ENCODE measurements at regions not wholly inside any gene's neighbourhood (a gene's known extent, or its start where the extent isn't known, plus 50 kb on each side); places are given as distances from the start of the nearest gene placed in this dataset.

DNA sequence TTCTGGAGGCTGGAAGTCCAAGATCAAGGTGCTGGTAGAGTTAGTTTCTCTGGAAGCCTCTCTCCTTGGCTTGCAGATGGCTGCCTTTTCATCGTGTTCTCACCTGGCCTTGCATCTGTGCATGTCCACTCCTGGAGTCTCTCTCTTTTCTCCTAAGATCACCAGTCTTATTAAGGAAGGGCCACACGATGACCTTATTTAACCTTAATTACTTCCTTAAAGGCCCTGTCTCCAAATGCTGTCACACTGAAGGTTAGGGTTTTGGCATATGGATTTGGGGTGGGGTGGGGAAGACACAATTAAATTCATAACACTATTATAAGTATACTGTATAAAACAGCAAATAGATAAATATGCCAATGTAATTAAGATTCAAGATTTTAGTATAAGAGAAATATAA, 402.4 kb upstream of the HS6ST1 start:
- intact Hi-C loops (cut with micrococcal nuclease) = no loop called here
- ChIA-PET POLR2A (no interaction called here), CTCF (ENCODE audit: low intra/inter-chr PET ratio) (no interaction called here)
- Histone ChIP-seq H3K4me1 (replicated peaks in 1 of 2; ENCODE audit: control insufficient read depth in 2 of 2, insufficient read depth in 2 of 2, low read length in 2 of 2) (no peaks in the 10 kb centered on the region), H2AFZ (ENCODE audit: low read depth, low read length) (no peak overlapping the region), H3K27me3 (ENCODE audit: control insufficient read depth in 2 of 2, insufficient read depth in 2 of 2, low read length in 2 of 2) (peaks cover 0 to 7% of the 10 kb centered on the region in 2 experiments; a peak in 1 of 5 replicates), H3K9me1 (ENCODE audit: control insufficient read depth, insufficient read depth, low read length) (no peaks in the 10 kb centered on the region), H3K9ac (ENCODE audit: insufficient read depth in 1 of 2, low read depth in 2 of 2, low read length in 2 of 2) (no peak overlapping the region), H3K27ac (ENCODE audit: extremely low read depth, low read depth, low read length) (no peak overlapping the region), H3K79me2 (ENCODE audit: control insufficient read depth, insufficient read depth, low read length) (no peaks in the 10 kb centered on the region), H3K9me3 (replicated peaks; ENCODE audit: control insufficient read depth, insufficient read depth, low read depth, low read length) (no peaks in the 10 kb centered on the region), H3K36me3 (ENCODE audit: control insufficient read depth, insufficient read depth, low read length) (no peaks in the 10 kb centered on the region), H3K4me3 (no peak overlapping the region), H3K4me2 (ENCODE audit: insufficient read depth, low read length) (no peak overlapping the region), H4K20me1 (replicated peaks; ENCODE audit: control insufficient read depth, insufficient read depth, low read length) (no peaks in the 10 kb centered on the region)
- in situ Hi-C loops (cut with MboI) = no loop called here
- ATAC-seq (no peak), FAIRE-seq (no peak), DNase-seq (ENCODE audit: extremely low read depth in 1 of 4, low spot score in 3 of 4) (no peak)
- BruUV-seq (replicated peaks) = no TSS peak
- 0% methylated on average over 2 of the region's 2 CpGs for WGBS (ENCODE audit: insufficient coverage, low coverage, missing lambda C conversion rate)
- TF ChIP-seq ZBTB1 (CRISPR knock-in tag; IDR thresholded peaks at IDR 0.05; ENCODE audit: borderline replicate concordance, low read depth) (no peak), TEAD2 (tag; IDR thresholded peaks at IDR 0.05) (no peak), BRD9 (IDR thresholded peaks at IDR 0.05; ENCODE audit: low read depth, partially characterized antibody) (no peak), PRMT5 (CRISPR knock-in tag; IDR thresholded peaks at IDR 0.05) (no peak), SOX6 (IDR thresholded peaks at IDR 0.05) (no peak), ASH1L (IDR thresholded peaks at IDR 0.05; ENCODE audit: borderline replicate concordance, low read depth, partially characterized antibody) (no peak), ZFX (CRISPR knock-in tag; IDR thresholded peaks at IDR 0.05) (no peak), NCOA6 (IDR thresholded peaks at IDR 0.05) (no peak), DDX20 (tag; IDR thresholded peaks at IDR 0.05; ENCODE audit: low read depth) (no peak), FOXJ2 (tag; IDR thresholded peaks at IDR 0.05) (no peak), PHF21A (IDR thresholded peaks at IDR 0.05; ENCODE audit: borderline replicate concordance, low read depth) (no peak), TCFL5 (CRISPR knock-in tag; conservative IDR thresholded peaks at IDR 0.05) (no peak), MAFK (IDR thresholded peaks at IDR 0.05; ENCODE audit: low read length) (no peak), SP1 (CRISPR knock-in tag; IDR thresholded peaks at IDR 0.05) (no peak)
- TF ChIP-seq, protein P1, sequence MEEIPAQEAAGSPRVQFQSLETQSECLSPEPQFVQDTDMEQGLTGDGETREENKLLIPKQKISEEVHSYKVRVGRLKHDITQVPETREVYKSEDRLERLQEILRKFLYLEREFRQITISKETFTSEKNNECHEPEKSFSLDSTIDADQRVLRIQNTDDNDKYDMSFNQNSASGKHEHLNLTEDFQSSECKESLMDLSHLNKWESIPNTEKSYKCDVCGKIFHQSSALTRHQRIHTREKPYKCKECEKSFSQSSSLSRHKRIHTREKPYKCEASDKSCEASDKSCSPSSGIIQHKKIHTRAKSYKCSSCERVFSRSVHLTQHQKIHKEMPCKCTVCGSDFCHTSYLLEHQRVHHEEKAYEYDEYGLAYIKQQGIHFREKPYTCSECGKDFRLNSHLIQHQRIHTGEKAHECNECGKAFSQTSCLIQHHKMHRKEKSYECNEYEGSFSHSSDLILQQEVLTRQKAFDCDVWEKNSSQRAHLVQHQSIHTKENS (CRISPR knock-in tag; IDR thresholded peaks at IDR 0.05) = no peak
- TF ChIP-seq, protein P2, sequence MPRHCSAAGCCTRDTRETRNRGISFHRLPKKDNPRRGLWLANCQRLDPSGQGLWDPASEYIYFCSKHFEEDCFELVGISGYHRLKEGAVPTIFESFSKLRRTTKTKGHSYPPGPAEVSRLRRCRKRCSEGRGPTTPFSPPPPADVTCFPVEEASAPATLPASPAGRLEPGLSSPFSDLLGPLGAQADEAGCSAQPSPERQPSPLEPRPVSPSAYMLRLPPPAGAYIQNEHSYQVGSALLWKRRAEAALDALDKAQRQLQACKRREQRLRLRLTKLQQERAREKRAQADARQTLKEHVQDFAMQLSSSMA (CRISPR knock-in tag; IDR thresholded peaks at IDR 0.05) = no peak
- TF ChIP-seq, protein P3, sequence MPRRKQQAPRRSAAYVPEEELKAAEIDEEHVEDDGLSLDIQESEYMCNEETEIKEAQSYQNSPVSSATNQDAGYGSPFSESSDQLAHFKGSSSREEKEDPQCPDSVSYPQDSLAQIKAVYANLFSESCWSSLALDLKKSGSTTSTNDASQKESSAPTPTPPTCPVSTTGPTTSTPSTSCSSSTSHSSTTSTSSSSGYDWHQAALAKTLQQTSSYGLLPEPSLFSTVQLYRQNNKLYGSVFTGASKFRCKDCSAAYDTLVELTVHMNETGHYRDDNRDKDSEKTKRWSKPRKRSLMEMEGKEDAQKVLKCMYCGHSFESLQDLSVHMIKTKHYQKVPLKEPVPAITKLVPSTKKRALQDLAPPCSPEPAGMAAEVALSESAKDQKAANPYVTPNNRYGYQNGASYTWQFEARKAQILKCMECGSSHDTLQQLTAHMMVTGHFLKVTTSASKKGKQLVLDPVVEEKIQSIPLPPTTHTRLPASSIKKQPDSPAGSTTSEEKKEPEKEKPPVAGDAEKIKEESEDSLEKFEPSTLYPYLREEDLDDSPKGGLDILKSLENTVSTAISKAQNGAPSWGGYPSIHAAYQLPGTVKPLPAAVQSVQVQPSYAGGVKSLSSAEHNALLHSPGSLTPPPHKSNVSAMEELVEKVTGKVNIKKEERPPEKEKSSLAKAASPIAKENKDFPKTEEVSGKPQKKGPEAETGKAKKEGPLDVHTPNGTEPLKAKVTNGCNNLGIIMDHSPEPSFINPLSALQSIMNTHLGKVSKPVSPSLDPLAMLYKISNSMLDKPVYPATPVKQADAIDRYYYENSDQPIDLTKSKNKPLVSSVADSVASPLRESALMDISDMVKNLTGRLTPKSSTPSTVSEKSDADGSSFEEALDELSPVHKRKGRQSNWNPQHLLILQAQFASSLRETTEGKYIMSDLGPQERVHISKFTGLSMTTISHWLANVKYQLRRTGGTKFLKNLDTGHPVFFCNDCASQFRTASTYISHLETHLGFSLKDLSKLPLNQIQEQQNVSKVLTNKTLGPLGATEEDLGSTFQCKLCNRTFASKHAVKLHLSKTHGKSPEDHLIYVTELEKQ (CRISPR knock-in tag; IDR thresholded peaks at IDR 0.05) = no peak
- TF ChIP-seq, protein P4, sequence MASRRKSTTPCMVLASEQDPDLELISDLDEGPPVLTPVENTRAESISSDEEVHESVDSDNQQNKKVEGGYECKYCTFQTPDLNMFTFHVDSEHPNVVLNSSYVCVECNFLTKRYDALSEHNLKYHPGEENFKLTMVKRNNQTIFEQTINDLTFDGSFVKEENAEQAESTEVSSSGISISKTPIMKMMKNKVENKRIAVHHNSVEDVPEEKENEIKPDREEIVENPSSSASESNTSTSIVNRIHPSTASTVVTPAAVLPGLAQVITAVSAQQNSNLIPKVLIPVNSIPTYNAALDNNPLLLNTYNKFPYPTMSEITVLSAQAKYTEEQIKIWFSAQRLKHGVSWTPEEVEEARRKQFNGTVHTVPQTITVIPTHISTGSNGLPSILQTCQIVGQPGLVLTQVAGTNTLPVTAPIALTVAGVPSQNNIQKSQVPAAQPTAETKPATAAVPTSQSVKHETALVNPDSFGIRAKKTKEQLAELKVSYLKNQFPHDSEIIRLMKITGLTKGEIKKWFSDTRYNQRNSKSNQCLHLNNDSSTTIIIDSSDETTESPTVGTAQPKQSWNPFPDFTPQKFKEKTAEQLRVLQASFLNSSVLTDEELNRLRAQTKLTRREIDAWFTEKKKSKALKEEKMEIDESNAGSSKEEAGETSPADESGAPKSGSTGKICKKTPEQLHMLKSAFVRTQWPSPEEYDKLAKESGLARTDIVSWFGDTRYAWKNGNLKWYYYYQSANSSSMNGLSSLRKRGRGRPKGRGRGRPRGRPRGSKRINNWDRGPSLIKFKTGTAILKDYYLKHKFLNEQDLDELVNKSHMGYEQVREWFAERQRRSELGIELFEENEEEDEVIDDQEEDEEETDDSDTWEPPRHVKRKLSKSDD (conservative IDR thresholded peaks at IDR 0.05; ENCODE audit: low read length) = no peak
